Gastroesophageal sphincter (tissue), 3 donors: ENCODE measurements at regions not wholly inside any gene's neighbourhood (a gene's known extent, or its start where the extent isn't known, plus 50 kb on each side); places are given as distances from the start of the nearest gene placed in this dataset.

Source experiments
- CTCF ChIP-seq, 4 experiments: fragments of 200-600 bp in 2 of 4; fragments of 450-650 bp in 2 of 4; sonication (generic) in 1 of 4; IDR thresholded peaks; one replicate each; pipeline ENCODE4 v1.5.1; 2017 to 2019; ENCODE audit warnings: antibody characterized with exemption in 4 of 4, mild to moderate bottlenecking in 2 of 4, moderate library complexity in 2 of 4
- EP300 ChIP-seq: sonication (generic); formaldehyde crosslinking; IDR thresholded peaks from one replicate; pipeline ENCODE4 v1.6.1; 2017; ENCODE audit warnings: antibody characterized with exemption, mild to moderate bottlenecking
- POLR2A ChIP-seq, 2 donors: fragments of 450-650 bp; IDR thresholded peaks; one replicate each; pipeline ENCODE4 v1.6.1; 2017; ENCODE audit warnings: antibody characterized with exemption in 2 of 2, mild to moderate bottlenecking in 2 of 2, moderate library complexity in 1 of 2
- POLR2AphosphoS5 ChIP-seq: sonication (generic); formaldehyde crosslinking; IDR thresholded peaks from one replicate; pipeline ENCODE4 v1.6.1; 2017; ENCODE audit warnings: antibody characterized with exemption

GRCh38 chr3:34360713-34361112 lies 562.3 kb downstream of the PDCD6IP start:
- no peak for TF ChIP-seq CTCF (IDR thresholded peaks at IDR 0.05)
- TF ChIP-seq POLR2AphosphoS5: no peak
- no peak for TF ChIP-seq EP300
- no peak for TF ChIP-seq POLR2A (IDR thresholded peaks at IDR 0.05)
